SU-DHL-6 (cell line): ENCODE measurements at regions not wholly inside any gene's neighbourhood (a gene's known extent, or its start where the extent isn't known, plus 50 kb on each side); places are given as distances from the start of the nearest gene placed in this dataset.

Experiments
- H2AFZ ChIP-seq: fragments of 200-600 bp; sonication (generic); 2 replicates; pipeline ENCODE4 v1.6.1; 2014; ENCODE audit warnings: low read depth, mild to moderate bottlenecking, moderate library complexity, mixed read lengths, antibody characterized with exemption, low read length; ENCODE audit not compliant: severe bottlenecking
- H3F3A ChIP-seq: fragments of 200-600 bp; shearing (Covaris generic); 2 replicates; pipeline ENCODE4 v1.6.0; 2016; ENCODE audit warnings: antibody characterized with exemption, mild to moderate bottlenecking; ENCODE audit not compliant: insufficient read depth
- H3K27ac ChIP-seq: fragments of 200-600 bp; sonication (generic); 2 replicates; pipeline ENCODE4 v1.5.1; 2016; ENCODE audit warnings: low read depth, mild to moderate bottlenecking, low read length, moderate library complexity, mixed read lengths
- H3K27me3 ChIP-seq: fragments of 200-600 bp; sonication (generic), shearing (Covaris generic); 2 replicates; pipeline ENCODE4 v1.6.0; 2014; ENCODE audit warnings: mild to moderate bottlenecking, low read length
- H3K36me3 ChIP-seq: fragments of 200-600 bp; sonication (generic); 2 replicates; pipeline ENCODE4 v1.6.1; 2014; ENCODE audit warnings: mild to moderate bottlenecking, low read length, mixed read lengths
- H3K4me2 ChIP-seq: fragments of 300-600, 200-600 bp; shearing (Covaris generic), sonication (generic); 2 replicates; pipeline ENCODE4 v1.6.0; 2014; ENCODE audit warnings: low read length, low read depth, mild to moderate bottlenecking; ENCODE audit not compliant: poor library complexity, severe bottlenecking
- H3K4me3 ChIP-seq: fragments of 200-600 bp; sonication (generic); 2 replicates; pipeline ENCODE4 v1.5.1; 2014; ENCODE audit warnings: antibody characterized with exemption, low read length, mild to moderate bottlenecking, mixed read lengths; ENCODE audit not compliant: insufficient read depth, poor library complexity, severe bottlenecking
- H3K79me2 ChIP-seq: fragments of 200-600 bp; sonication (generic); 2 replicates; pipeline ENCODE4 v1.6.1; 2014; ENCODE audit warnings: mild to moderate bottlenecking, low read length, moderate library complexity; ENCODE audit not compliant: insufficient read depth
- H3K9ac ChIP-seq: fragments of 200-600 bp; sonication (generic); 2 replicates; pipeline ENCODE4 v1.7.0; 2014; ENCODE audit warnings: mild to moderate bottlenecking, low read length
- H3K9me2 ChIP-seq: fragments of 200-600 bp; sonication (generic); replicated peaks from 2 replicates; pipeline ENCODE4 v1.6.1; 2014; ENCODE audit warnings: low read length; ENCODE audit not compliant: insufficient read depth
- H3K9me3 ChIP-seq: fragments of 200-600 bp; sonication (generic); 2 replicates; pipeline ENCODE4 v1.6.1; 2014; ENCODE audit warnings: low read length, mixed read lengths; ENCODE audit not compliant: insufficient read depth
- H4K20me1 ChIP-seq: fragments of 200-600 bp; sonication (generic); 2 replicates; pipeline ENCODE4 v1.6.1; 2014; ENCODE audit warnings: low read depth, mild to moderate bottlenecking, antibody characterized with exemption, low read length, moderate library complexity, mixed read lengths
- EZH2phosphoT487 ChIP-seq: fragments of 200-600 bp; sonication (generic), shearing (Covaris generic); conservative IDR thresholded peaks from 2 replicates; pipeline ENCODE4 v1.6.1; 2018; ENCODE audit warnings: mild to moderate bottlenecking, antibody characterized with exemption, low read length, moderate library complexity, mixed read lengths
- TF ChIP-seq, protein P1 (sequence below): fragments of 200-600 bp; sonication (generic); IDR thresholded peaks from one replicate; pipeline ENCODE4 v1.5.1; 2017; ENCODE audit warnings: antibody characterized with exemption, mild to moderate bottlenecking, low read length, moderate library complexity; ENCODE audit not compliant: insufficient read depth, poor library complexity, severe bottlenecking

DNA sequence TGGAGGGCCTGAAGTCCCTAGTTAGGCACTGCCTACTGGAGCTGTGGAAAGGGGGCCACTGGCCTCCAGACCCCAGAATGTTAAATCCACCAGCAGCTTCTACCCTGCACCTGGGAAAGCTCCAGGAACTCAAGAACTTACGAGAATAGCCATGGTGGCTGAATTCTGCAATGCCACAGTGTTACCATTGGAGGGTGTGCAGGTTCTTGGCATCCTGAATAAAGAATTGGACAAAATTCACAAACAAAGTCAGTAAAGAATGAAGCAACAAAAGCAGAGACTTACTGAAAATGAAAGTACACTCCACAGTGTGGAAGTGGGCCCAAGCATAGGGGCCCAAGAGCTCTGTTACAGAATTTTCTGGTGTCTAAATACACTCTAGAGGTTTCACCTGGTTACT is 107.0 kb downstream of the PRDM9 start:
- no peaks in the 10 kb centered on the region; the same call in 1 of the 2 replicates for H3K9me3 ChIP-seq
- no peaks in the 10 kb centered on the region for H3F3A ChIP-seq
- no peaks in the 10 kb centered on the region for H3K27me3 ChIP-seq
- no peak overlapping the region for H3K4me2 ChIP-seq
- no peak overlapping the region for H3K27ac ChIP-seq
- peak overlapping the region; percentile 20 for H2AFZ ChIP-seq
- H3K4me3 ChIP-seq, result no peak overlapping the region
- no peaks in the 10 kb centered on the region for H3K9me2 ChIP-seq
- TF ChIP-seq, protein P1, sequence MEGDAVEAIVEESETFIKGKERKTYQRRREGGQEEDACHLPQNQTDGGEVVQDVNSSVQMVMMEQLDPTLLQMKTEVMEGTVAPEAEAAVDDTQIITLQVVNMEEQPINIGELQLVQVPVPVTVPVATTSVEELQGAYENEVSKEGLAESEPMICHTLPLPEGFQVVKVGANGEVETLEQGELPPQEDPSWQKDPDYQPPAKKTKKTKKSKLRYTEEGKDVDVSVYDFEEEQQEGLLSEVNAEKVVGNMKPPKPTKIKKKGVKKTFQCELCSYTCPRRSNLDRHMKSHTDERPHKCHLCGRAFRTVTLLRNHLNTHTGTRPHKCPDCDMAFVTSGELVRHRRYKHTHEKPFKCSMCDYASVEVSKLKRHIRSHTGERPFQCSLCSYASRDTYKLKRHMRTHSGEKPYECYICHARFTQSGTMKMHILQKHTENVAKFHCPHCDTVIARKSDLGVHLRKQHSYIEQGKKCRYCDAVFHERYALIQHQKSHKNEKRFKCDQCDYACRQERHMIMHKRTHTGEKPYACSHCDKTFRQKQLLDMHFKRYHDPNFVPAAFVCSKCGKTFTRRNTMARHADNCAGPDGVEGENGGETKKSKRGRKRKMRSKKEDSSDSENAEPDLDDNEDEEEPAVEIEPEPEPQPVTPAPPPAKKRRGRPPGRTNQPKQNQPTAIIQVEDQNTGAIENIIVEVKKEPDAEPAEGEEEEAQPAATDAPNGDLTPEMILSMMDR, result no peak
- TF ChIP-seq EZH2phosphoT487, result no peak
- no peaks in the 10 kb centered on the region for H3K79me2 ChIP-seq
- no peaks in the 10 kb centered on the region for H3K36me3 ChIP-seq
- no peak overlapping the region for H3K9ac ChIP-seq
- no peaks in the 10 kb centered on the region for H4K20me1 ChIP-seq

DNA sequence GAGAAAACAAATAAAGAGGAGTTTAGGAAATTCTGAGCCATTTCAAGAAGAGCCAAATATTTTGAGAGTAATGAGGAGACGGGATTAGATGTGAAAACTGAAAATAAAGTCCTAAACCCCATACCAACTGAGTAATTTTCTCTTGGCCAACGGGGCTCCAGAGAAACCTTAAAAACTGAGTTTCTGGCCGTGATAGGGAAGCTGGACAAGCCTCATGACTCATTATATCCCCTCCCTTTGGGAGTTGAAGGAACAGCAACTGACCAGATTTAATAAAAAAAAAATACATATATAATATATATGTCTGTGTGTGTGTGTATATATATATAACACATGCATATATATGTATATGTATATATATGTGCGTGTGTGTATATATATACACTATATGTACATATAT is 119.6 kb downstream of the PRDM9 start:
- Histone ChIP-seq H3K4me2 (no peak overlapping the region), H3K4me3 (no peak overlapping the region), H3K9me2 (no peaks in the 10 kb centered on the region)

DNA sequence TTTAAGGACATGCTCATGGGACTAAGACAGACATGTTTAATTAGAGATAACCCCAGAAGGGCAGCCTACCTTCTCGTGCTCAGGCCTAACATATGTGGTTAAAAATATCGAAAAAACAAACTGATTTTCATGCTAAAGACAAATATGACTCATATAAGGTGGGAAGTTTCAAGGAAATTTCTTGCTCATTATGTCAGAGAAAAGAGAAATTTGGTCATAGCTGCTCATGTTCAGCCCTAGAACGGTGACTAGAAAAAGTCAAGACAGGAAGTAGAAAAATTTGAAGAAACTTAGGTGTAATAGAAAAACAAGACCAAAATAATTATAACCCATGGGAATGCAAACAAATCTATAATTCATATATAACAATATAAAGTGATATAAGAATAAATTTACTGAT is 120.6 kb downstream of the PRDM9 start:
- H3K36me3 ChIP-seq, result no peaks in the 10 kb centered on the region
- TF ChIP-seq, protein P1, result no peak
- no peak for TF ChIP-seq EZH2phosphoT487
- no peaks in the 10 kb centered on the region for H3K9me2 ChIP-seq
- no peaks in the 10 kb centered on the region for H3K79me2 ChIP-seq
- H3K27ac ChIP-seq, result no peak overlapping the region
- no peaks in the 10 kb centered on the region for H3K27me3 ChIP-seq
- H3F3A ChIP-seq, result no peaks in the 10 kb centered on the region
- peak overlapping the region; percentile 68 for H2AFZ ChIP-seq
- H3K9ac ChIP-seq, result no peak overlapping the region
- no peak overlapping the region for H3K4me3 ChIP-seq
- no peak overlapping the region for H3K4me2 ChIP-seq
- H3K9me3 ChIP-seq, result no peaks in the 10 kb centered on the region
- H4K20me1 ChIP-seq, result no peaks in the 10 kb centered on the region

More for the DNA sequence above, 119.6 kb downstream of the PRDM9 start:
- Histone ChIP-seq H2AFZ (peak overlapping the region; percentile 74), H4K20me1 (no peaks in the 10 kb centered on the region), H3K9ac (no peak overlapping the region), H3K36me3 (no peaks in the 10 kb centered on the region), H3K79me2 (no peaks in the 10 kb centered on the region), H3K27ac (no peak overlapping the region), H3F3A (no peaks in the 10 kb centered on the region), H3K9me3 (no peaks in the 10 kb centered on the region), H3K27me3 (no peaks in the 10 kb centered on the region)
- TF ChIP-seq, protein P1, result no peak
- no peak for TF ChIP-seq EZH2phosphoT487

DNA sequence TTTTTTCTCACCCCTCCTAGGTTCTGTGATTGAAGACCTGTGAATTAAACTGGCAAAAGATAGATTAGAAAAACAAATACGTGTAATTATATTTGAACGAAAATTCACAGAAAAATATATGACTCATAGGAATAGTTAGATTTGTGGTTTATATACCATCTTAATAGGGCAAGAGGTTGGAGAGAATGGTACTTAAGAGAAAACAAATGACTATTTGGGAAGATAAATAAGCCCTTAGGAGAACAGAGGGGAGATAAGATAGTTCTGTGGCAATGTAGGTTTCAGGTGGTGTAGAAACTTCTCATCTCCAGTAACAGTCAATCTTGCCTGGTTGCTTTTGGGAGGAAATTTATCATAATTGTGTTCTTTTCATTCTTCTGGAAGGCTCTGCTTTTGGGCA is 122.0 kb downstream of the PRDM9 start:
- H3K9ac ChIP-seq, result no peak overlapping the region
- no peak overlapping the region for H3K27ac ChIP-seq
- no peak overlapping the region for H3K4me2 ChIP-seq
- H4K20me1 ChIP-seq, result no peaks in the 10 kb centered on the region
- H3K9me3 ChIP-seq, result no peaks in the 10 kb centered on the region
- no peak overlapping the region for H3K4me3 ChIP-seq
- no peaks in the 10 kb centered on the region for H3K79me2 ChIP-seq
- H3K27me3 ChIP-seq, result no peaks in the 10 kb centered on the region
- H3K36me3 ChIP-seq, result no peaks in the 10 kb centered on the region
- H3K9me2 ChIP-seq, result no peaks in the 10 kb centered on the region
- no peaks in the 10 kb centered on the region for H3F3A ChIP-seq
- TF ChIP-seq, protein P1, result no peak
- no peak for TF ChIP-seq EZH2phosphoT487
- H2AFZ ChIP-seq, result peak overlapping the region; percentile 20
